Mesothelial cell of epicardium (in vitro differentiated cells): ENCODE measurements at regions not wholly inside any gene's neighbourhood (a gene's known extent, or its start where the extent isn't known, plus 50 kb on each side); places are given as distances from the start of the nearest gene placed in this dataset.
"Not testable (repeated sequence)": the region's sequence is repeated elsewhere in the genome, so short reads cannot be mapped to it uniquely, and the experiment has no call there.

ENCODE experiments used
- DNase-seq, 2 experiments: peaks; one replicate each; pipeline ENCODE4 v3.0.0; 2021; ENCODE audit warnings: low spot score in 2 of 2; ENCODE audit not compliant: unreplicated experiment in 2 of 2
- H3K27ac Mint-ChIP-seq: 2 replicates; pipeline ENCODE4 v1.8.0; 2021; ENCODE audit warnings: mixed read lengths
- H3K27me3 Mint-ChIP-seq: 2 replicates; pipeline ENCODE4 v1.8.0; 2021; ENCODE audit warnings: low read depth, mixed read lengths
- H3K36me3 Mint-ChIP-seq: 2 replicates; pipeline ENCODE4 v1.8.0; 2021; ENCODE audit warnings: mixed read lengths
- H3K4me1 Mint-ChIP-seq: 2 replicates; pipeline ENCODE4 v1.8.0; 2021; ENCODE audit warnings: mixed read lengths
- H3K4me3 Mint-ChIP-seq: 2 replicates; pipeline ENCODE4 v1.8.0; 2021; ENCODE audit warnings: mild to moderate bottlenecking, moderate library complexity, mixed read lengths
- H3K9me3 Mint-ChIP-seq: 2 replicates; pipeline ENCODE4 v1.8.0; 2021; ENCODE audit warnings: mixed read lengths
- CTCF ChIP-seq: fragments of 200-600 bp; sonication (generic); IDR thresholded peaks from one replicate; pipeline ENCODE4 v1.5.0; 2021; ENCODE audit warnings: antibody characterized with exemption; ENCODE audit not compliant: unreplicated experiment

DNA sequence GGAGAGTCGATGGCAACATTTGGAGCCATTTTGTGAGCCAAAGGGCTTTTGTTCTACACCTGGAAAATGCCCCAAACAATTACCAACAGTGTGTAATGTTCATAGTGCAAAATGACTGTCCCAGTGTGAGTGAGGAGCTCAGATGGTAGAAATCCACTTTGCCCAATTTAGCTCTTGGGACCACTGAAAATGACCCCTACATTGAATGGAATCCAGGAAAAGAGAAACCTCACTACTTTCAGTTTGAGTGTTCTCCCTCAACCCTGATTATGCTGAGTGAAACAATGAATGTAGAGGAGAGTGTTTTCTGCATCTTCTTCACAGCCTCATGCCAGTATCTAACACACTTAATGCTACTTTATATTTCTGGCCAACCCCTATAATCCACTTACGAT lies 84.9 kb upstream of the NRN1 start:
- no peak for TF ChIP-seq CTCF
- no peak overlapping the region for H3K27ac Mint-ChIP-seq
- H3K9me3 Mint-ChIP-seq: no peaks in the 10 kb centered on the region
- no peak for DNase-seq
- H3K4me3 Mint-ChIP-seq: no peak overlapping the region
- no peaks in the 10 kb centered on the region for H3K36me3 Mint-ChIP-seq
- H3K27me3 Mint-ChIP-seq: peaks cover 36% of the 10 kb centered on the region
- no peaks in the 10 kb centered on the region for H3K4me1 Mint-ChIP-seq

GRCh38 chr6:6090861-6091607 lies 84.3 kb upstream of the NRN1 start:
- TF ChIP-seq CTCF: no peak
- no peak for DNase-seq
- Mint-ChIP-seq H3K36me3 (no peaks in the 10 kb centered on the region), H3K4me1 (no peaks in the 10 kb centered on the region), H3K27me3 (peaks cover 36% of the 10 kb centered on the region), H3K27ac (no peak overlapping the region), H3K9me3 (no peaks in the 10 kb centered on the region), H3K4me3 (no peak overlapping the region)

DNA sequence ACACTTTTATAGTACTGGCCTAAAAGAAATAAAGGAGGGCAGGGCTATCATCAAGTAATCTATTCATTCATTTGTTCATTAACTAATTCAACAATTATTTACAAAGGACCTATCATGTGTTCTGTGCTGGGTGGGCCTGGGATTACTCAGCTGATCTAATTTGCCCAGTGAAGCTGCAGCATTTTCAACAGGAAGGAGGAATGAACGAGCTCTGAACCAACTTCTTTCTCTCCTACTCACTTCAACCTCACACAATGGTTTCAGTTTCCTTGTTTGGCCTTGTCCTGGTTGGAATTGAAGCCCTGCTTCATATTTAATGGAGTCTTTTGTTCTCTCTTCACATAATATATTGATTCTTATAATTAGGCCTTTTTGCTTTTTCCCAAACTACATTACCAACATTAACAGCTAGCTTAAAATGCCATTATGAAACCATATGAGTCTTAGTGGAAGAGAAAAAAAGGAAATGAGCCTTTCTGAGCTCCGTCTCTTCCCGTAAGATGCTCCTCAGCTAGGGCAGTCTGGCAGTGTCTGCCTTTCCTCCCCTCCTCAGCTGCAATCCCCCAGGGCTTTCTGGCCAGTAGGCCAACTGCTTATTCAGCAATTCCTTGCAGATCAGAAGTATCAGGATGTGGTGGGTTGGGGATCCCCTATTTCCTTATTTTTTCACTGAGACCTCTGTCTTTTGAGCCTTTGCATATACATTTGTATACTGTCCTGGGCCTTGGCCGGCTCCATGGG lies 79.4 kb upstream of the NRN1 start:
- Mint-ChIP-seq H3K27ac (no peak overlapping the region), H3K27me3 (peaks cover 20% of the 10 kb centered on the region), H3K36me3 (no peaks in the 10 kb centered on the region), H3K4me3 (no peak overlapping the region), H3K4me1 (no peaks in the 10 kb centered on the region), H3K9me3 (peaks cover 23% of the 10 kb centered on the region)
- TF ChIP-seq CTCF: no peak
- DNase-seq: no peak

DNA sequence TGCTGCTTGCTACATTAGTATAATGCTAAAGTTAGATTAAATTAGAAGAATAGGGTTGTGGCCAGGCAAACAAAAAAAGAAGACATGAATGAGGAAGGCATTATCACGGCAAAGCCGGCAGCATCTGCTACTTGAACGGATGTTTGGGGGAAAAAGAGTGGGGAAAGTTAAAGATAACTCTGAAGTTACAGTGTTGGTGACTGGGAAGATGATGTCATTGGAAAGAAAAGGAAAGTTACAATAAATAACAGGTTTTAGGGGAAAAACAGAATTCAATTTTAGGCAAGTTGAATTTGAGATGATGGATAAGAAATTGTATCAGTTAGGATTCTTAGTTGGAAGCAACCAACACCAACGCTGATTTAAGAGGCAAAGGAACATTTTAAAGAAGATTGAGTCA lies 74.2 kb upstream of the NRN1 start:
- H3K36me3 Mint-ChIP-seq: no peaks in the 10 kb centered on the region
- no peak for TF ChIP-seq CTCF
- no peak overlapping the region for H3K4me3 Mint-ChIP-seq
- H3K9me3 Mint-ChIP-seq: peaks cover 43% of the 10 kb centered on the region
- no peaks in the 10 kb centered on the region for H3K4me1 Mint-ChIP-seq
- no peak overlapping the region for H3K27ac Mint-ChIP-seq
- H3K27me3 Mint-ChIP-seq: peaks cover 20% of the 10 kb centered on the region
- no peak for DNase-seq

- no peak for TF ChIP-seq CTCF
- H3K4me3 Mint-ChIP-seq: no peak overlapping the region
- no peak for DNase-seq
- peaks cover 19% of the 10 kb centered on the region for H3K27me3 Mint-ChIP-seq
- no peaks in the 10 kb centered on the region for H3K36me3 Mint-ChIP-seq
- no peak overlapping the region for H3K27ac Mint-ChIP-seq
- no peaks in the 10 kb centered on the region for H3K4me1 Mint-ChIP-seq
- peaks cover 26% of the 10 kb centered on the region for H3K9me3 Mint-ChIP-seq
These were observed 67.5 kb upstream of the NRN1 start for GRCh38 chr6:6074190-6074589.

DNA sequence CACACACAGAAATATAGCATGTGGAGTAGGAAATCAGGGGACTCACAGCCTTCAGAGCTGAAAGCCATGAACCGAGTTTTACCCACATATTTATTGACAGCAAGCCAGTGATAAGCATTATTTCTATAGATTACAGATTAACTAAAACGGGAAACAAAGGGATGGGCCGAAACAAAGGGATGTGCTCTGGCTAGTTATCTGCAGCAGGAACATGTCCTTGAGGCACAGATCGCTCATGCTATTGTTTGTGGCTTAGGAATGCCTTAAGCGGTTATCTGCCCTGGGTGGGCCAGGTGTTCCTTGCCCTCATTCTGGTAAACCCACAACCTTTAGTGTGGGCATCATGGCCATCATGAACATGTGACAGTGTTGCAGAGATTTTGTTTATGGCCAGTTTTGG lies 61.4 kb upstream of the NRN1 start:
- H3K4me1 Mint-ChIP-seq, H3K4me3 Mint-ChIP-seq, H3K27me3 Mint-ChIP-seq, H3K36me3 Mint-ChIP-seq, H3K27ac Mint-ChIP-seq, DNase-seq: not testable (repeated sequence)
- peaks cover 40% of the 10 kb centered on the region for H3K9me3 Mint-ChIP-seq
